ENCODE measurements at regions not wholly inside any gene's neighbourhood (a gene's known extent, or its start where the extent isn't known, plus 50 kb on each side); places are given as distances from the start of the nearest gene placed in this dataset.

DNA sequence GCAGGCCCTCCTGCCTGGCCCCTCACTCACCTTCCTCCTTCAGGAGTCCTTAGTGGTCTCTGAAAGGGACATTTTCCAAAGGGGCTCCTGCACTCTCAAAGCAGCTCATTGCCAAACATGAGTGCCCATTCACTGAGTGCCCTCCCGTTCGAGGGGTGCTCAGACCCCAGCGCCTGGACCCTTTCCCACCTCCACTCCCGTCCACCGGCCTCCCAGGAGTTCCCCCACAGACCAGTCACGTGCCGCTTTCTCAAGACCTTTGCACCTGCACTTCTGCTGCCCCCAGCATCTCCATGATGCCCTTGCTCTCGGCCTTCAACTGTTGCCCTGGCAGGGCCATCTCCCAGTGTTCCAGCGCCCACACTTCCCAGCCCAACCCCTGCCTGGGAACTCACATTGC lies 89.5 kb downstream of the ADRA2C start:
- H3K4me1 ChIP-seq: no peaks in the 10 kb centered on the region
- DNase-seq (ENCODE audit: low spot score): no peak
- H3K9me3 ChIP-seq: no peaks in the 10 kb centered on the region
- H3K27ac ChIP-seq: no peak overlapping the region
- no peaks in the 10 kb centered on the region for H3K36me3 ChIP-seq
- no peak for TF ChIP-seq CTCF (IDR thresholded peaks at IDR 0.05)
- H3K27me3 ChIP-seq: no peaks in the 10 kb centered on the region
- H3K4me3 ChIP-seq: no peak overlapping the region

GRCh38 chr4:3856604-3857204 lies 90.5 kb downstream of the ADRA2C start:
- DNase-seq (ENCODE audit: low spot score): no peak
- Histone ChIP-seq H3K27ac (no peak overlapping the region), H3K36me3 (no peaks in the 10 kb centered on the region), H3K4me3 (no peak overlapping the region), H3K9me3 (no peaks in the 10 kb centered on the region), H3K4me1 (no peaks in the 10 kb centered on the region), H3K27me3 (no peaks in the 10 kb centered on the region)
- TF ChIP-seq CTCF (IDR thresholded peaks at IDR 0.05): no peak

DNA sequence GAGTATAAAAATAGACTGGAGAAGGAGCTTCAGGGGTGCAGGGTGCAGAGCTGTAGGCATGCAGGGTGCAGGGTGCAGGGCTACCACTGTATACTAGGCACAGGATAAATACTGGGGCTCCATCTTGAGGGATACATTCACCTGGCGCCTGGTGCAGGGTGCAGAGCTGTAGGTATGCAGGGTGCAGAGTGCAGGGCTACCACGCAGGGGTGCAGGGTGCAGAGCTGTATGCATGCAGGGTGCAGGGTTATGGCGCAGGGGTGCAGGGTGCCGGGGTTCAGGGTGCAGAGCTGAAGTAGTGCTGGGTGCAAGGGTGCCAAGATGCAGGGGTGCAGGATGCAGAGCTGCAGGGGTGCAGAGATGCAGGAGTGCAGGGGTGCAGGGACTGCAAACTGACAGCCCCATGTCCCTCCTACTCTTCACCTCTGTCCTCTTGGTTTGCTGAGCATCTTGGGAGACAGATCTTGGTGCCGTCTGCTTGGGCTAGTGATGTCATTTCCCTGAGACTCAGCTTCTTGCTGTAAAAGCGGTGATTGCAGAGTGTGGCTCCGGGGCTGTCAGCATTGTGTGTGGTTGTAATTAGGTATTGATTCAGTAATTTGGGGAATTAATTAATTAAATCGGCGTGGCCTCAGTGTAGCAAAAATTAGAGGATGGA lies 91.2 kb downstream of the ADRA2C start:
- no peak for TF ChIP-seq CTCF (IDR thresholded peaks at IDR 0.05)
- no peaks in the 10 kb centered on the region for H3K4me1 ChIP-seq
- no peaks in the 10 kb centered on the region for H3K36me3 ChIP-seq
- H3K9me3 ChIP-seq: no peaks in the 10 kb centered on the region
- H3K4me3 ChIP-seq: no peak overlapping the region
- no peak for DNase-seq (ENCODE audit: low spot score)
- H3K27ac ChIP-seq: no peak overlapping the region
- no peaks in the 10 kb centered on the region for H3K27me3 ChIP-seq

DNA sequence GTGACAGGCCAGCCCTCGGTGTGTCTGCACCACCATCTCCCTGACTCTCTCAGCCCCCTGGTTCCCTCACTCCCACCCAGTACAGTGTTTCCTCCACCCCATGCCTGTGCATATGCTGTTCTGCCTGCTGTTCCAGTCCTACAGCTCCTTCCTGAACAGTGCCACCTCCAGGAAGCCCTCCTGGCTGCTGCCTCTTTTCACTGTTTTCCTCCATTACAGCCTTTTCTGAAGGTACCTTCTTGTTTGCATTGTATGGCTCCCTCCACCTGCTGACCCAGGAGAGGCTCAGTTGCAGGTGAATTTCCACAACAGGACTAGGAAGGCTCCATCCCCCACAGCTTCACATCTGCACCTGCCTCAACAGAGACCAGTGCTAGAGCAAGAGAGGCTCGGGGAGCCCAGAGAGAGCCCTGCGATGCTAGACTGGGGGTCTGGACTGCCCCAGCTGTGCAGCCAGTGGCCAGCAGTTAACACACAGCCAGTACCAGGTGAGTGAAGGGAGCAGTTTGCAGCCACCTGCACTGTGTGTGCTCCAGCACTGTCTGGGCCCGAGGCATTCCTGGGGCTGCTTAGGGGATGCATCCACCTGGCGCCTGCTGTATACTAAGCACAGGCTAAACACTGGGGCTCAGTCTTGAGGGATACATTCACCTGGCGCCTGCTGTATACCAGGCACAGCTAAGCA lies 92.0 kb downstream of the ADRA2C start:
- Histone ChIP-seq H3K27ac (no peak overlapping the region), H3K27me3 (no peaks in the 10 kb centered on the region), H3K9me3 (no peaks in the 10 kb centered on the region), H3K4me3 (no peak overlapping the region), H3K4me1 (no peaks in the 10 kb centered on the region), H3K36me3 (no peaks in the 10 kb centered on the region)
- DNase-seq (ENCODE audit: low spot score): no peak
- TF ChIP-seq CTCF (IDR thresholded peaks at IDR 0.05): no peak

DNA sequence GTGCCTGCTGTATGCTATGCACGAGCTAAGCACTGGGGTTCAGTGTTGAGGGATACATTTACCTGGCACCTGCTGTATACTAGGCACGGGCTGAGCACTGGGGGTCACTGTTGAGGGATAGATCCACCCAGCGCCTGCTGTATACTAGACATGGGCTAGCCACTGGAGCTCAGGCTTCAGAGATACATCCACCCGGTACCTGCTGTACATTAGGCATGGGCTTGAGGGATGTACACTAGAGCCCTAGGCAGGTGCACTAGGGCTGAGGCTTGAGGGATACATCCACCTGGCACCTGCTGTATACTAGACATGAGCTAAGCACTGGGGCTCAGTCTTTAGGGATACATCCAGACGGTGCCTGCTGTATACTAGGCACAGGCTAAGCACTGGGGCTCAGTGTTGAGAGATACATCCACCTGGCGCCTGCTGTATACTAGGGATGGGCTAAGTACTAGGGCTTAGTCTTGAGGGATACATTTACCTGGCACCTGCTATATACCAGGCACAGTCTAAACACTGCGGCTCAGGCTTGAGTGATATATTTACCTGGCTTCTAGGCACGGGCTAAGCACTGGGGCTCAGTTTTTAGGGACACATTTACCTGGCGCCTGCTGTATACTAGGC lies 92.7 kb downstream of the ADRA2C start:
- Histone ChIP-seq H3K9me3 (no peaks in the 10 kb centered on the region), H3K4me1 (no peaks in the 10 kb centered on the region), H3K36me3 (no peaks in the 10 kb centered on the region), H3K27ac (no peak overlapping the region), H3K27me3 (no peaks in the 10 kb centered on the region), H3K4me3 (no peak overlapping the region)
- no peak for DNase-seq (ENCODE audit: low spot score)
- TF ChIP-seq CTCF (IDR thresholded peaks at IDR 0.05): no peak

All from right atrium auricular region (tissue), 2 donors.